C4-2B (cell line): ENCODE measurements at regions not wholly inside any gene's neighbourhood (a gene's known extent, or its start where the extent isn't known, plus 50 kb on each side); places are given as distances from the start of the nearest gene placed in this dataset.

ENCODE experiments used
- H3K27ac ChIP-seq: fragments of 450-650 bp; 2 replicates; pipeline ENCODE4 v1.5.1; 2017
- CTCF ChIP-seq: fragments of 450-650 bp; conservative IDR thresholded peaks from 2 replicates; pipeline ENCODE4 v1.5.1; 2017; ENCODE audit warnings: mild to moderate bottlenecking
- ZFX ChIP-seq: fragments of 450-650 bp; IDR thresholded peaks from 2 replicates; pipeline ENCODE4 v1.6.1; 2017

- TF ChIP-seq ZFX (no peak), CTCF (no peak)
Measured at GRCh38 chr7:41116337-41116736, 586.6 kb downstream of the INHBA start.

GRCh38 chr7:41114691-41115090 lies 588.2 kb downstream of the INHBA start:
- no peak overlapping the region for H3K27ac ChIP-seq
- TF ChIP-seq CTCF (no peak), ZFX (no peak)

More at GRCh38 chr7:41116337-41116736, 586.6 kb downstream of the INHBA start:
- H3K27ac ChIP-seq = no peak overlapping the region

GRCh38 chr7:41114131-41114530 lies 588.8 kb downstream of the INHBA start:
- no peak overlapping the region for H3K27ac ChIP-seq
- TF ChIP-seq CTCF (no peak), ZFX (no peak)

- TF ChIP-seq ZFX (no peak), CTCF (no peak)
- H3K27ac ChIP-seq = no peak overlapping the region
Measured at GRCh38 chr7:41113719-41114118, 589.2 kb downstream of the INHBA start.

- no peak overlapping the region for H3K27ac ChIP-seq
- no peak for TF ChIP-seq ZFX
- TF ChIP-seq CTCF = no peak
Measured at GRCh38 chr7:41110186-41110585, 592.7 kb downstream of the INHBA start.

GRCh38 chr7:41108821-41109220 lies 594.1 kb downstream of the INHBA start:
- TF ChIP-seq ZFX (no peak), CTCF (no peak)
- no peak overlapping the region for H3K27ac ChIP-seq

GRCh38 chr7:41107938-41108448 lies 594.9 kb downstream of the INHBA start:
- no peak for TF ChIP-seq CTCF
- no peak for TF ChIP-seq ZFX
- H3K27ac ChIP-seq = no peak overlapping the region
